ENCODE measurements at regions not wholly inside any gene's neighbourhood (a gene's known extent, or its start where the extent isn't known, plus 50 kb on each side); places are given as distances from the start of the nearest gene placed in this dataset.

DNA sequence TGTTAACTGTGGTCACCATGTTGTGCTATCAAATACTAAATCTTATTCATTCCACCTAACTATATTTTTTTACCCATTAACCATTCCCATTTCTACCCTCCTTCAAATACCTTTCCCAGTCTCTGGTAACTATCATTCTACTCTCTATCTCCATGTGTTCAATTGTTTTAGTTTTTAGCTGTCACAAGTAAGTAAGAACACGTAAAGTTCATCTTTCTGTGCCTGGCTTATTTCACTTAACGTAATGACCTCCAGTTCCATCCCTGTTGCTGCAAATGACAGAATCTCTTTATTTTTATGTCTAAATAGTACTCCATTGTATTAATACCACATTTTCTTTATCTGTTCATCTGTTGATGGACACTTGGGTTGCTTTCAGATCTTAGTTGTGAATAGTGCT lies 485.1 kb upstream of the CD180 start:
- TF ChIP-seq ZBTB1 (tag by site-specific recombination; IDR thresholded peaks at IDR 0.05) (no peak), ZNF843 (tag by site-specific recombination; IDR thresholded peaks at IDR 0.05) (no peak), TCF7L2 (IDR thresholded peaks at IDR 0.05; ENCODE audit: borderline replicate concordance, low read depth, low read length) (no peak), WT1 (tag by site-specific recombination; IDR thresholded peaks at IDR 0.05) (no peak), CTCF (tag by site-specific recombination; IDR thresholded peaks at IDR 0.05) (no peak), HOXD13 (CRISPR knock-in tag; IDR thresholded peaks at IDR 0.05; ENCODE audit: borderline replicate concordance) (no peak), ZNF561 (tag by site-specific recombination; IDR thresholded peaks at IDR 0.05; ENCODE audit: borderline replicate concordance) (no peak), ZNF621 (tag by site-specific recombination; IDR thresholded peaks at IDR 0.05) (no peak), YY1 (tag by site-specific recombination; IDR thresholded peaks at IDR 0.05) (no peak), ZNF433 (tag by site-specific recombination; IDR thresholded peaks at IDR 0.05; ENCODE audit: low read depth) (no peak), ZNF629 (tag by site-specific recombination; IDR thresholded peaks at IDR 0.05) (no peak)

Data from HEK293 (cell line).